ENCODE measurements at regions not wholly inside any gene's neighbourhood (a gene's known extent, or its start where the extent isn't known, plus 50 kb on each side); places are given as distances from the start of the nearest gene placed in this dataset.

GRCh38 chr7:46838463-46838862 lies 743.4 kb downstream of the TNS3 start:
- DNase-seq (ENCODE audit: low read depth): no peak
- no peak for TF ChIP-seq CTCF (IDR thresholded peaks at IDR 0.05; ENCODE audit: low read depth, low read length, missing control alignments)
- no peak overlapping the region for H3K4me3 ChIP-seq (ENCODE audit: low read depth, low read length)

- TF ChIP-seq CTCF (IDR thresholded peaks at IDR 0.05; ENCODE audit: low read depth, low read length, missing control alignments): no peak
Measured at GRCh38 chr7:46835556-46835955, 746.4 kb downstream of the TNS3 start.

GRCh38 chr7:46834921-46835320 lies 747.0 kb downstream of the TNS3 start:
- no peak for TF ChIP-seq CTCF (IDR thresholded peaks at IDR 0.05; ENCODE audit: low read depth, low read length, missing control alignments)
- H3K4me3 ChIP-seq (ENCODE audit: low read depth, low read length): no peak overlapping the region
- no peak for DNase-seq (ENCODE audit: low read depth)

More at GRCh38 chr7:46835556-46835955, 746.4 kb downstream of the TNS3 start:
- no peak for DNase-seq (ENCODE audit: low read depth)
- H3K4me3 ChIP-seq (ENCODE audit: low read depth, low read length): no peak overlapping the region

GRCh38 chr7:46833197-46833596 lies 748.7 kb downstream of the TNS3 start:
- TF ChIP-seq CTCF (IDR thresholded peaks at IDR 0.05; ENCODE audit: low read depth, low read length, missing control alignments): no peak
- no peak overlapping the region for H3K4me3 ChIP-seq (ENCODE audit: low read depth, low read length)
- no peak for DNase-seq (ENCODE audit: low read depth)

GRCh38 chr7:46832136-46832535 lies 749.8 kb downstream of the TNS3 start:
- no peak overlapping the region for H3K4me3 ChIP-seq (ENCODE audit: low read depth, low read length)
- DNase-seq (ENCODE audit: low read depth): no peak
- TF ChIP-seq CTCF (IDR thresholded peaks at IDR 0.05; ENCODE audit: low read depth, low read length, missing control alignments): no peak

GRCh38 chr7:46819819-46820218 lies 762.1 kb downstream of the TNS3 start:
- no peak for TF ChIP-seq CTCF (IDR thresholded peaks at IDR 0.05; ENCODE audit: low read depth, low read length, missing control alignments)
- no peak overlapping the region for H3K4me3 ChIP-seq (ENCODE audit: low read depth, low read length)
- DNase-seq (ENCODE audit: low read depth): no peak

GRCh38 chr7:46814516-46815250 lies 767.2 kb downstream of the TNS3 start:
- H3K4me3 ChIP-seq (ENCODE audit: low read depth, low read length): no peak overlapping the region
- DNase-seq (ENCODE audit: low read depth): no peak
- TF ChIP-seq CTCF (IDR thresholded peaks at IDR 0.05; ENCODE audit: low read depth, low read length, missing control alignments): no peak
